ENCODE measurements at regions not wholly inside any gene's neighbourhood (a gene's known extent, or its start where the extent isn't known, plus 50 kb on each side); places are given as distances from the start of the nearest gene placed in this dataset.

DNA sequence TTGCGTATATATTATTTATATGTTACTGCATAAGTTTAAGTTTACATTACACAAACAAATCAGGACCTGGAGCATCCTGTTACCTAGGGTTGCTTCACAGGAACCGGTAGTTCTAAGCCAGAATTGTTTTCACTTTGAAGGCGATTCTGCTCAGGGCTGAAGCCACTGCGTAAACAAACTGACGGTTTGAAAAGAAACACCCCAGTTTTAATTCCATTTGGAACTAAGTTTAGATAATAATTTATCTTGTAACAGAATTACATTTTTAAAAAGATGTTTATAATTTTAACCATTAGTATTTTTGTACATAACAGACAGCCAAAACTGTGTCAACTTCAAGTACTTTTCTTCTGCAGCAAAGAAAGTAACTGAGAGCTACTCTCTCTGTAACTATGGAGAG, 282.1 kb upstream of the LYPLAL1 start:
- BruUV-seq (replicated peaks), result no TSS peak
- Histone ChIP-seq H2AFZ (ENCODE audit: low read length) (no peak overlapping the region), H3K9me2 (ENCODE audit: insufficient read depth, low read length) (no peaks in the 10 kb centered on the region), H3K4me3 (ENCODE audit: low read depth, low read length, poor library complexity, severe bottlenecking) (no peak overlapping the region), H3K79me2 (ENCODE audit: insufficient read depth, low read depth, low read length) (no peaks in the 10 kb centered on the region), H4K20me1 (ENCODE audit: insufficient read depth, low read length) (no peaks in the 10 kb centered on the region), H3K4me1 (ENCODE audit: insufficient read depth, low read length, poor library complexity, severe bottlenecking) (no peaks in the 10 kb centered on the region), H3K36me3 (ENCODE audit: insufficient read depth, low read length) (no peaks in the 10 kb centered on the region), H3K9me3 (ENCODE audit: low read length) (no peaks in the 10 kb centered on the region), H3K27ac (ENCODE audit: low read depth, low read length, poor library complexity, severe bottlenecking) (no peak overlapping the region), H3K4me2 (ENCODE audit: low read length) (no peak overlapping the region)
- TF ChIP-seq EZH2phosphoT487 (IDR thresholded peaks at IDR 0.05; ENCODE audit: borderline replicate concordance, low read depth, low read length), result no peak
- TF ChIP-seq, protein P1, sequence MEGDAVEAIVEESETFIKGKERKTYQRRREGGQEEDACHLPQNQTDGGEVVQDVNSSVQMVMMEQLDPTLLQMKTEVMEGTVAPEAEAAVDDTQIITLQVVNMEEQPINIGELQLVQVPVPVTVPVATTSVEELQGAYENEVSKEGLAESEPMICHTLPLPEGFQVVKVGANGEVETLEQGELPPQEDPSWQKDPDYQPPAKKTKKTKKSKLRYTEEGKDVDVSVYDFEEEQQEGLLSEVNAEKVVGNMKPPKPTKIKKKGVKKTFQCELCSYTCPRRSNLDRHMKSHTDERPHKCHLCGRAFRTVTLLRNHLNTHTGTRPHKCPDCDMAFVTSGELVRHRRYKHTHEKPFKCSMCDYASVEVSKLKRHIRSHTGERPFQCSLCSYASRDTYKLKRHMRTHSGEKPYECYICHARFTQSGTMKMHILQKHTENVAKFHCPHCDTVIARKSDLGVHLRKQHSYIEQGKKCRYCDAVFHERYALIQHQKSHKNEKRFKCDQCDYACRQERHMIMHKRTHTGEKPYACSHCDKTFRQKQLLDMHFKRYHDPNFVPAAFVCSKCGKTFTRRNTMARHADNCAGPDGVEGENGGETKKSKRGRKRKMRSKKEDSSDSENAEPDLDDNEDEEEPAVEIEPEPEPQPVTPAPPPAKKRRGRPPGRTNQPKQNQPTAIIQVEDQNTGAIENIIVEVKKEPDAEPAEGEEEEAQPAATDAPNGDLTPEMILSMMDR (conservative IDR thresholded peaks at IDR 0.05; ENCODE audit: low read length), result no peak
- DNase-seq (ENCODE audit: low spot score), result no peak
- POLR2A ChIA-PET, result no interaction called here
- intact Hi-C loops (cut with micrococcal nuclease; ENCODE audit: unreplicated experiment), result no loop called here
- CTCF ChIA-PET (ENCODE audit: unreplicated experiment), result no interaction called here

- Histone ChIP-seq H3K79me2 (ENCODE audit: insufficient read depth, low read depth, low read length) (no peaks in the 10 kb centered on the region), H3K4me2 (ENCODE audit: low read length) (no peak overlapping the region), H2AFZ (ENCODE audit: low read length) (no peak overlapping the region), H3K4me1 (ENCODE audit: insufficient read depth, low read length, poor library complexity, severe bottlenecking) (no peaks in the 10 kb centered on the region), H4K20me1 (ENCODE audit: insufficient read depth, low read length) (no peaks in the 10 kb centered on the region), H3K4me3 (ENCODE audit: low read depth, low read length, poor library complexity, severe bottlenecking) (no peak overlapping the region), H3K36me3 (ENCODE audit: insufficient read depth, low read length) (no peaks in the 10 kb centered on the region), H3K9me3 (ENCODE audit: low read length) (no peaks in the 10 kb centered on the region), H3K9me2 (ENCODE audit: insufficient read depth, low read length) (no peaks in the 10 kb centered on the region), H3K27ac (ENCODE audit: low read depth, low read length, poor library complexity, severe bottlenecking) (no peak overlapping the region)
- intact Hi-C loops (cut with micrococcal nuclease; ENCODE audit: unreplicated experiment), result no loop called here
- no peak for DNase-seq (ENCODE audit: low spot score)
- BruUV-seq (replicated peaks), result no TSS peak
- TF ChIP-seq EZH2phosphoT487 (IDR thresholded peaks at IDR 0.05; ENCODE audit: borderline replicate concordance, low read depth, low read length), result no peak
- TF ChIP-seq, protein P1 (conservative IDR thresholded peaks at IDR 0.05; ENCODE audit: low read length), result no peak
- POLR2A ChIA-PET, result no interaction called here
- CTCF ChIA-PET (ENCODE audit: unreplicated experiment), result no interaction called here
These were observed 278.6 kb upstream of the LYPLAL1 start for GRCh38 chr1:218895064-218895587.

DNA sequence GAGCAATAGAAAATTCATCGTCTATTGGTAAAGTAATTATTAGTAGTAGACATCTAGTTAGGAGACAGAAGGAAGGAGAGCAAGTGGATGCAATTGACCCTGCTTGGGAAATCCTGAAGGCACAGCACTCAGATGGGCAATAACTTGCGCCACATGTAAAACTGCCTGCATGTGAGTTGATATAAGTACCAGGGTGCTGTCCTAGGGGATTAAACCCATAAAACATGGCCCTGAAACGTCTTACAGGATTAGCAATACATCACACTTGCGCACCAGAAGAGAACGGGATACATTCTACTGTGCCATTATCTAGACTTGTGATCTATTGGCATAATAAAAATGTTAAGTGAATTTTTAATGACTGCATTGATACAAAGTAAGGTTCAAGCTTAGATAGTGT, 277.5 kb upstream of the LYPLAL1 start:
- intact Hi-C loops (cut with micrococcal nuclease; ENCODE audit: unreplicated experiment), result no loop called here
- Histone ChIP-seq H3K9me3 (ENCODE audit: low read length) (no peaks in the 10 kb centered on the region), H2AFZ (ENCODE audit: low read length) (no peak overlapping the region), H3K4me1 (ENCODE audit: insufficient read depth, low read length, poor library complexity, severe bottlenecking) (no peaks in the 10 kb centered on the region), H3K36me3 (ENCODE audit: insufficient read depth, low read length) (no peaks in the 10 kb centered on the region), H3K4me3 (ENCODE audit: low read depth, low read length, poor library complexity, severe bottlenecking) (no peak overlapping the region), H4K20me1 (ENCODE audit: insufficient read depth, low read length) (no peaks in the 10 kb centered on the region), H3K27ac (ENCODE audit: low read depth, low read length, poor library complexity, severe bottlenecking) (no peak overlapping the region), H3K9me2 (ENCODE audit: insufficient read depth, low read length) (no peaks in the 10 kb centered on the region), H3K4me2 (ENCODE audit: low read length) (no peak overlapping the region), H3K79me2 (ENCODE audit: insufficient read depth, low read depth, low read length) (no peaks in the 10 kb centered on the region)
- CTCF ChIA-PET (ENCODE audit: unreplicated experiment), result no interaction called here
- DNase-seq (ENCODE audit: low spot score), result no peak
- no peak for TF ChIP-seq EZH2phosphoT487 (IDR thresholded peaks at IDR 0.05; ENCODE audit: borderline replicate concordance, low read depth, low read length)
- TF ChIP-seq, protein P1 (conservative IDR thresholded peaks at IDR 0.05; ENCODE audit: low read length), result no peak
- POLR2A ChIA-PET, result interaction anchor here (0.6 to 1.1 kb wide), 3 partner anchors 9 to 37 kb away, joined by 3 to 4 read pairs (median 3); no protein-coding TSS in a partner anchor
- no TSS peak for BruUV-seq (replicated peaks)

Data from OCI-LY7 (cell line).